Neuronal stem cell (in vitro differentiated cells): ENCODE measurements at regions not wholly inside any gene's neighbourhood (a gene's known extent, or its start where the extent isn't known, plus 50 kb on each side); places are given as distances from the start of the nearest gene placed in this dataset.

Experiments used
- DNase-seq: peaks from one replicate; pipeline ENCODE4 v3.0.0-alpha.2; 2013; ENCODE audit warnings: low spot score
- H2AFZ ChIP-seq: one replicate; pipeline ENCODE4 v1.6.1; 2013; ENCODE audit warnings: mild to moderate bottlenecking, low read length, inconsistent platforms
- H2AK5ac ChIP-seq: 2 replicates; pipeline ENCODE4 v1.6.1; 2013; ENCODE audit warnings: low read depth, mild to moderate bottlenecking, inconsistent platforms, low read length, moderate library complexity, mixed read lengths
- H2BK120ac ChIP-seq: 2 replicates; pipeline ENCODE4 v1.6.1; 2013; ENCODE audit warnings: low read depth, mild to moderate bottlenecking, inconsistent platforms, low read length, moderate library complexity, mixed read lengths
- H2BK12ac ChIP-seq: one replicate; pipeline ENCODE4 v1.6.1; 2013; ENCODE audit warnings: low read length, inconsistent platforms
- H2BK15ac ChIP-seq: 2 replicates; pipeline ENCODE4 v1.6.1; 2013; ENCODE audit warnings: mild to moderate bottlenecking, low read length, inconsistent platforms, mixed read lengths
- H2BK5ac ChIP-seq: one replicate; pipeline ENCODE4 v1.6.1; 2013; ENCODE audit warnings: inconsistent platforms, mild to moderate bottlenecking, low read length, moderate library complexity
- H3K14ac ChIP-seq: one replicate; pipeline ENCODE4 v1.6.1; 2013; ENCODE audit warnings: low read length, inconsistent platforms
- H3K18ac ChIP-seq: 2 replicates; pipeline ENCODE4 v1.6.1; 2013; ENCODE audit warnings: low read length, inconsistent platforms
- H3K23ac ChIP-seq: 2 replicates; pipeline ENCODE4 v1.6.1; 2013; ENCODE audit warnings: low read depth, mild to moderate bottlenecking, mixed read lengths, low read length, inconsistent platforms; ENCODE audit not compliant: poor library complexity
- H3K27ac ChIP-seq: replicated peaks from 3 replicates; pipeline ENCODE4 v1.5.1; 2013; ENCODE audit warnings: low read length, inconsistent platforms
- H3K27me3 ChIP-seq, 3 experiments: 2 replicates each; pipeline ENCODE4 v1.6.1; 2013; ENCODE audit warnings: low read length in 3 of 3, mild to moderate bottlenecking in 2 of 3, inconsistent platforms in 1 of 3, low read depth in 1 of 3, mixed read lengths in 1 of 3, moderate library complexity in 1 of 3; ENCODE audit not compliant: control insufficient read depth in 3 of 3, insufficient read depth in 3 of 3
- H3K36me3 ChIP-seq, 2 donors: replicated peaks in 1 of 2; 2 replicates each; pipeline ENCODE4 v1.6.1; 2013; ENCODE audit warnings: low read length in 2 of 2; ENCODE audit not compliant: control insufficient read depth in 2 of 2, insufficient read depth in 2 of 2
- H3K4ac ChIP-seq: 2 replicates; pipeline ENCODE4 v1.6.1; 2013; ENCODE audit warnings: inconsistent platforms, mild to moderate bottlenecking, low read length, moderate library complexity
- H3K4me1 ChIP-seq, 2 donors: 1 replicate in 1 of 2; 2 replicates in 1 of 2; pipeline ENCODE4 v1.6.1; 2013; ENCODE audit warnings: low read length in 2 of 2, low read depth in 1 of 2; ENCODE audit not compliant: control insufficient read depth in 2 of 2, insufficient read depth in 1 of 2
- H3K4me2 ChIP-seq: one replicate; pipeline ENCODE4 v1.6.1; 2013; ENCODE audit warnings: mild to moderate bottlenecking, low read length, inconsistent platforms; ENCODE audit not compliant: insufficient read depth, poor library complexity, severe bottlenecking
- H3K4me3 ChIP-seq, 2 donors: 2 replicates each; pipeline ENCODE4 v1.5.1; 2013; ENCODE audit warnings: low read length in 2 of 2, mild to moderate bottlenecking in 2 of 2, inconsistent platforms in 1 of 2, moderate library complexity in 1 of 2
- H3K79me1 ChIP-seq: one replicate; pipeline ENCODE4 v1.6.1; 2013; ENCODE audit warnings: low read depth, mild to moderate bottlenecking, inconsistent platforms, low read length, moderate library complexity
- H3K9ac ChIP-seq: one replicate; pipeline ENCODE4 v1.6.1; 2013; ENCODE audit warnings: mild to moderate bottlenecking, low read depth, low read length, inconsistent platforms; ENCODE audit not compliant: poor library complexity
- H3K9me3 ChIP-seq, 2 donors: replicated peaks in 1 of 2; 2 replicates each; pipeline versions ENCODE3 to v1.6.1; 2013; ENCODE audit warnings: low read length in 2 of 2, mild to moderate bottlenecking in 2 of 2, inconsistent platforms in 1 of 2, low read depth in 1 of 2, mixed read lengths in 1 of 2, moderate library complexity in 1 of 2; ENCODE audit not compliant: control insufficient read depth in 2 of 2, insufficient read depth in 1 of 2
- H4K8ac ChIP-seq: one replicate; pipeline ENCODE4 v1.6.1; 2013; ENCODE audit warnings: low read depth, mild to moderate bottlenecking, inconsistent platforms, low read length, moderate library complexity
- H4K91ac ChIP-seq: one replicate; pipeline ENCODE4 v1.6.1; 2013; ENCODE audit warnings: low read length, low read depth, mild to moderate bottlenecking, inconsistent platforms; ENCODE audit not compliant: poor library complexity
- WGBS, 2 donors: extraction: QIAGEN DNeasy Blood & Tissue Kit; methylation state at CpG; one replicate each; pipeline ENCODE4 v1.1.7; 2013; ENCODE audit warnings: missing lambda C conversion rate in 2 of 2, mixed read lengths in 1 of 2; ENCODE audit not compliant: insufficient read length in 2 of 2, insufficient replicate concordance in 1 of 2; ENCODE audit errors: extremely low coverage in 2 of 2; 5-methylcytosine and 5-hydroxymethylcytosine counted together

GRCh38 chr9:2351324-2351723 lies 270.3 kb upstream of the VLDLR start:
- no peak overlapping the region for H2BK15ac ChIP-seq
- WGBS, 2 donors = no CpG with 5 or more reads among the region's 3 CpGs
- no peak overlapping the region for H3K9ac ChIP-seq
- no peak overlapping the region for H3K4me2 ChIP-seq
- no peaks in the 10 kb centered on the region for H3K79me1 ChIP-seq
- H4K8ac ChIP-seq = no peak overlapping the region
- DNase-seq = no peak
- peaks cover 0 to 3% of the 10 kb centered on the region in 2 donors for H3K4me1 ChIP-seq
- no peak overlapping the region for H3K4me3 ChIP-seq
- H3K4ac ChIP-seq = no peak overlapping the region
- H2AFZ ChIP-seq = no peak overlapping the region
- H3K36me3 ChIP-seq = no peaks in the 10 kb centered on the region
- H3K27me3 ChIP-seq = no peaks in the 10 kb centered on the region
- H2BK5ac ChIP-seq = no peak overlapping the region
- H2BK12ac ChIP-seq = no peak overlapping the region
- peaks cover 0 to 3% of the 10 kb centered on the region in 2 donors for H3K9me3 ChIP-seq
- no peak overlapping the region for H3K27ac ChIP-seq
- H4K91ac ChIP-seq = no peak overlapping the region
- H2BK120ac ChIP-seq = no peak overlapping the region
- no peak overlapping the region for H3K14ac ChIP-seq
- H2AK5ac ChIP-seq = no peak overlapping the region
- no peak overlapping the region for H3K23ac ChIP-seq
- H3K18ac ChIP-seq = no peak overlapping the region

DNA sequence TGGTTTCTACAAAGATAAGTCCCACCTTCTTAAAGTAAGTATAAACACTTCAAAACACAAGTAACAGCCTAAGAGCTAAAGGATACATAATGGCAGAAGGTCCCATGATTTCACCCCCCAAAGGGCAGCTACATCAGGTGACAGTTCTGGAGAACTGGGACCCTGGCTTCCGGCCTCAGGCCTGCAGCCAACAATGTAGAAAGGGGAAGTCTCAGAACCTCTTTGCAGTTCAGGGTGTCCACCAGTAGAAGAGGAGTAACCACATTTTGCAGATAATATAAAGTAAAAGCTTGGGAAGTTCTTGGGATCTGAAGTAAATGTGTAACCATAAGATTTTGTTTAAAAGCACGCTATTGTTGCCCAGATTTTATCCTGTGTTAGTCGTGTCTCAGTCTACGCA lies 267.4 kb upstream of the VLDLR start:
- no peaks in the 10 kb centered on the region for H3K36me3 ChIP-seq

GRCh38 chr9:2354856-2355696 lies 266.5 kb upstream of the VLDLR start:
- Histone ChIP-seq H3K4ac (no peak overlapping the region), H4K8ac (no peak overlapping the region), H2AK5ac (no peak overlapping the region), H4K91ac (no peak overlapping the region), H3K4me1 (peaks cover 4 to 13% of the 10 kb centered on the region in 2 donors), H2BK5ac (no peak overlapping the region), H2BK15ac (no peak overlapping the region), H3K36me3 (no peaks in the 10 kb centered on the region), H3K79me1 (no peaks in the 10 kb centered on the region), H3K18ac (no peak overlapping the region), H2AFZ (peak overlapping the region; percentile 32), H2BK12ac (no peak overlapping the region), H3K9me3 (peaks cover 0 to 5% of the 10 kb centered on the region in 2 donors), H3K23ac (no peak overlapping the region), H3K27me3 (no peaks in the 10 kb centered on the region), H3K4me2 (no peak overlapping the region), H3K4me3 (no peak overlapping the region), H2BK120ac (no peak overlapping the region), H3K14ac (no peak overlapping the region), H3K9ac (no peak overlapping the region), H3K27ac (no peak overlapping the region)
- DNase-seq = no peak
- WGBS, 2 donors = no CpG with 5 or more reads among the region's 8 CpGs

More for the DNA sequence above, 267.4 kb upstream of the VLDLR start:
- Histone ChIP-seq H4K91ac (no peak overlapping the region), H3K14ac (no peak overlapping the region), H3K18ac (no peak overlapping the region), H3K79me1 (no peaks in the 10 kb centered on the region), H3K4me2 (no peak overlapping the region), H3K4me3 (no peak overlapping the region), H3K23ac (no peak overlapping the region), H3K9ac (no peak overlapping the region), H2BK120ac (no peak overlapping the region), H2BK15ac (no peak overlapping the region), H2AFZ (no peak overlapping the region), H3K4me1 (peaks cover 0 to 5% of the 10 kb centered on the region in 2 donors), H2BK5ac (no peak overlapping the region), H4K8ac (no peak overlapping the region), H3K27ac (no peak overlapping the region), H3K27me3 (no peaks in the 10 kb centered on the region), H3K4ac (no peak overlapping the region), H2BK12ac (no peak overlapping the region), H3K9me3 (peaks cover 0 to 5% of the 10 kb centered on the region in 2 donors), H2AK5ac (no peak overlapping the region)
- no peak for DNase-seq
- WGBS, 2 donors = no CpG with 5 or more reads among the region's 4 CpGs

GRCh38 chr9:2355697-2355983 lies 265.9 kb upstream of the VLDLR start:
- peaks cover 6 to 17% of the 10 kb centered on the region in 2 donors for H3K4me1 ChIP-seq
- no peak overlapping the region for H2BK12ac ChIP-seq
- H2AK5ac ChIP-seq = no peak overlapping the region
- peaks cover 0 to 5% of the 10 kb centered on the region in 2 donors for H3K9me3 ChIP-seq
- H3K79me1 ChIP-seq = no peaks in the 10 kb centered on the region
- no peak overlapping the region for H3K9ac ChIP-seq
- H2BK120ac ChIP-seq = no peak overlapping the region
- no peak for DNase-seq
- no peak overlapping the region for H3K4me2 ChIP-seq
- no peak overlapping the region for H2BK5ac ChIP-seq
- no peak overlapping the region for H3K18ac ChIP-seq
- no CpG with 5 or more reads among the region's 7 CpGs for WGBS, 2 donors
- no peak overlapping the region for H4K91ac ChIP-seq
- no peak overlapping the region for H3K27ac ChIP-seq
- H3K23ac ChIP-seq = no peak overlapping the region
- H2AFZ ChIP-seq = peak overlapping the region; percentile 32
- H3K14ac ChIP-seq = no peak overlapping the region
- H3K4ac ChIP-seq = no peak overlapping the region
- H2BK15ac ChIP-seq = no peak overlapping the region
- no peaks in the 10 kb centered on the region for H3K27me3 ChIP-seq
- no peaks in the 10 kb centered on the region for H3K36me3 ChIP-seq
- no peak overlapping the region for H4K8ac ChIP-seq
- H3K4me3 ChIP-seq = no peak overlapping the region
